ENCODE measurements at regions not wholly inside any gene's neighbourhood (a gene's known extent, or its start where the extent isn't known, plus 50 kb on each side); places are given as distances from the start of the nearest gene placed in this dataset.
"Not testable (repeated sequence)": the region's sequence is repeated elsewhere in the genome, so short reads cannot be mapped to it uniquely, and the experiment has no call there.

- no peak for ATAC-seq
- TF ChIP-seq POU6F1 (CRISPR knock-in tag; IDR thresholded peaks at IDR 0.05; ENCODE audit: borderline replicate concordance, low read depth) (no peak), RARB (CRISPR knock-in tag; IDR thresholded peaks at IDR 0.05) (no peak), ZNF8 (CRISPR knock-in tag; IDR thresholded peaks at IDR 0.05) (no peak), PATZ1 (CRISPR knock-in tag; IDR thresholded peaks at IDR 0.05; ENCODE audit: borderline replicate concordance) (no peak), PPARA (CRISPR knock-in tag; IDR thresholded peaks at IDR 0.05; ENCODE audit: borderline replicate concordance) (no peak), CSRNP3 (CRISPR knock-in tag; IDR thresholded peaks at IDR 0.05) (no peak), SNAI2 (CRISPR knock-in tag; IDR thresholded peaks at IDR 0.05) (no peak), CSDC2 (CRISPR knock-in tag; IDR thresholded peaks at IDR 0.05) (no peak), TCF4 (CRISPR knock-in tag; IDR thresholded peaks at IDR 0.05; ENCODE audit: borderline replicate concordance) (no peak), ZFP30 (CRISPR knock-in tag; IDR thresholded peaks at IDR 0.05) (no peak), BACH2 (CRISPR knock-in tag; IDR thresholded peaks at IDR 0.05; ENCODE audit: borderline replicate concordance) (no peak), OSR1 (CRISPR knock-in tag; IDR thresholded peaks at IDR 0.05) (no peak), ZFP3 (CRISPR knock-in tag; IDR thresholded peaks at IDR 0.05) (no peak), ARNTL (CRISPR knock-in tag; IDR thresholded peaks at IDR 0.05; ENCODE audit: borderline replicate concordance, low read depth) (no peak), ZNF565 (CRISPR knock-in tag; conservative IDR thresholded peaks at IDR 0.05; ENCODE audit: low read depth) (no peak), GLIS3 (CRISPR knock-in tag; IDR thresholded peaks at IDR 0.05) (no peak), ISL1 (CRISPR knock-in tag; IDR thresholded peaks at IDR 0.05) (no peak), CREB5 (CRISPR knock-in tag; IDR thresholded peaks at IDR 0.05; ENCODE audit: low read depth) (no peak)
These were observed 163.4 kb upstream of the ETV3 start for GRCh38 chr1:157301477-157302198.

- ATAC-seq: not testable (repeated sequence)
These were observed 156.4 kb upstream of the ETV3 start for GRCh38 chr1:157294387-157295145.

- ATAC-seq: no peak
- TF ChIP-seq ZNF8 (CRISPR knock-in tag; IDR thresholded peaks at IDR 0.05): no peak
- TF ChIP-seq TCF4 (CRISPR knock-in tag; IDR thresholded peaks at IDR 0.05; ENCODE audit: borderline replicate concordance): no peak
- no peak for TF ChIP-seq ZFP3 (CRISPR knock-in tag; IDR thresholded peaks at IDR 0.05)
- TF ChIP-seq ZNF70 (CRISPR knock-in tag; IDR thresholded peaks at IDR 0.05): no peak
- TF ChIP-seq POU6F1 (CRISPR knock-in tag; IDR thresholded peaks at IDR 0.05; ENCODE audit: borderline replicate concordance, low read depth): no peak
- no peak for TF ChIP-seq RARB (CRISPR knock-in tag; IDR thresholded peaks at IDR 0.05)
These were observed 154.8 kb upstream of the ETV3 start for GRCh38 chr1:157292809-157293564.

All from SK-N-SH treated with all-trans-retinoic acid at 6 μM for 48 hours (cell line).